Large intestine (tissue), 3 donors: ENCODE measurements at regions not wholly inside any gene's neighbourhood (a gene's known extent, or its start where the extent isn't known, plus 50 kb on each side); places are given as distances from the start of the nearest gene placed in this dataset.

Experiments
- DNase-seq, 2 donors: peaks; one replicate each; pipeline versions ENCODE4 v3.0.0 to v3.0.0-alpha.2; 2013
- H3K27ac ChIP-seq: one replicate; pipeline ENCODE4 v1.5.1; 2013; ENCODE audit warnings: low read length
- H3K27me3 ChIP-seq: 2 replicates; pipeline ENCODE4 v1.6.1; 2013; ENCODE audit warnings: low read length; ENCODE audit not compliant: control insufficient read depth, insufficient read depth
- H3K36me3 ChIP-seq: 2 replicates; pipeline ENCODE4 v1.6.1; 2013; ENCODE audit warnings: low read length; ENCODE audit not compliant: control insufficient read depth, insufficient read depth
- H3K4me1 ChIP-seq: one replicate; pipeline ENCODE4 v1.6.1; 2013; ENCODE audit warnings: low read length; ENCODE audit not compliant: control insufficient read depth, insufficient read depth
- H3K4me3 ChIP-seq: one replicate; pipeline ENCODE4 v1.5.1; 2013; ENCODE audit warnings: low read length
- H3K9me3 ChIP-seq: one replicate; pipeline ENCODE4 v1.6.1; 2013; ENCODE audit warnings: mild to moderate bottlenecking, low read depth, low read length, moderate library complexity; ENCODE audit not compliant: control insufficient read depth
- WGBS: methylation state at CpG from one replicate; pipeline ENCODE4 v1.1.5; 2013; ENCODE audit warnings: low lambda C conversion rate; ENCODE audit not compliant: insufficient coverage; 5-methylcytosine and 5-hydroxymethylcytosine counted together

GRCh38 chr4:22957774-22958309 lies 265.1 kb downstream of the GBA3 start:
- DNase-seq: peak; percentile 69 to 80
- WGBS: 67% methylated on average over 1 of the region's 1 CpG
- H3K27me3 ChIP-seq: no peaks in the 10 kb centered on the region
- H3K4me3 ChIP-seq: no peak overlapping the region
- no peaks in the 10 kb centered on the region for H3K36me3 ChIP-seq
- peaks cover 4% of the 10 kb centered on the region for H3K4me1 ChIP-seq
- H3K27ac ChIP-seq: peak overlapping the region; percentile 38
- no peaks in the 10 kb centered on the region for H3K9me3 ChIP-seq

GRCh38 chr4:22949161-22949855 lies 256.6 kb downstream of the GBA3 start:
- WGBS: no CpG with 5 or more reads among the region's 6 CpGs

GRCh38 chr4:22947851-22948250 lies 255.1 kb downstream of the GBA3 start:
- no peak for DNase-seq
- WGBS: 94% methylated on average over 3 of the region's 5 CpGs
- H3K9me3 ChIP-seq: no peaks in the 10 kb centered on the region
- no peak overlapping the region for H3K4me3 ChIP-seq
- H3K4me1 ChIP-seq: no peaks in the 10 kb centered on the region
- no peak overlapping the region for H3K27ac ChIP-seq
- H3K27me3 ChIP-seq: no peaks in the 10 kb centered on the region
- no peaks in the 10 kb centered on the region for H3K36me3 ChIP-seq

More at GRCh38 chr4:22949161-22949855, 256.6 kb downstream of the GBA3 start:
- Histone ChIP-seq H3K36me3 (no peaks in the 10 kb centered on the region), H3K4me3 (no peak overlapping the region), H3K27ac (no peak overlapping the region), H3K9me3 (no peaks in the 10 kb centered on the region), H3K4me1 (no peaks in the 10 kb centered on the region), H3K27me3 (no peaks in the 10 kb centered on the region)
- DNase-seq: no peak

GRCh38 chr4:22942920-22943559 lies 250.3 kb downstream of the GBA3 start:
- WGBS: 66% methylated on average over 3 of the region's 6 CpGs
- Histone ChIP-seq H3K4me3 (no peak overlapping the region), H3K4me1 (peaks cover 7% of the 10 kb centered on the region), H3K27ac (no peak overlapping the region), H3K36me3 (no peaks in the 10 kb centered on the region), H3K27me3 (no peaks in the 10 kb centered on the region), H3K9me3 (no peaks in the 10 kb centered on the region)
- no peak for DNase-seq

GRCh38 chr4:22941688-22942375 lies 249.1 kb downstream of the GBA3 start:
- peak overlapping the region; percentile 28 for H3K27ac ChIP-seq
- H3K36me3 ChIP-seq: no peaks in the 10 kb centered on the region
- no peak overlapping the region for H3K4me3 ChIP-seq
- 20% methylated on average over 1 of the region's 5 CpGs for WGBS
- H3K9me3 ChIP-seq: no peaks in the 10 kb centered on the region
- no peaks in the 10 kb centered on the region for H3K27me3 ChIP-seq
- peaks cover 7% of the 10 kb centered on the region for H3K4me1 ChIP-seq
- DNase-seq: peak; percentile 42 to 68

- Histone ChIP-seq H3K36me3 (no peaks in the 10 kb centered on the region), H3K4me1 (no peaks in the 10 kb centered on the region), H3K9me3 (peaks cover 3% of the 10 kb centered on the region), H3K4me3 (no peak overlapping the region), H3K27ac (no peak overlapping the region), H3K27me3 (no peaks in the 10 kb centered on the region)
- DNase-seq: no peak
- WGBS: 100% methylated on average over 2 of the region's 2 CpGs
Measured at GRCh38 chr4:22932326-22932725, 239.6 kb downstream of the GBA3 start.

GRCh38 chr4:22922426-22922825 lies 229.7 kb downstream of the GBA3 start:
- no peaks in the 10 kb centered on the region for H3K9me3 ChIP-seq
- DNase-seq: no peak
- no peak overlapping the region for H3K4me3 ChIP-seq
- H3K4me1 ChIP-seq: no peaks in the 10 kb centered on the region
- 80% methylated on average over 2 of the region's 2 CpGs for WGBS
- H3K36me3 ChIP-seq: no peaks in the 10 kb centered on the region
- H3K27me3 ChIP-seq: no peaks in the 10 kb centered on the region
- no peak overlapping the region for H3K27ac ChIP-seq

GRCh38 chr4:22921936-22922335 lies 229.2 kb downstream of the GBA3 start:
- 79% methylated on average over 4 of the region's 5 CpGs for WGBS
- no peaks in the 10 kb centered on the region for H3K9me3 ChIP-seq
- no peaks in the 10 kb centered on the region for H3K27me3 ChIP-seq
- H3K36me3 ChIP-seq: no peaks in the 10 kb centered on the region
- H3K4me1 ChIP-seq: no peaks in the 10 kb centered on the region
- no peak overlapping the region for H3K4me3 ChIP-seq
- DNase-seq: no peak
- H3K27ac ChIP-seq: no peak overlapping the region

- no peaks in the 10 kb centered on the region for H3K4me1 ChIP-seq
- no peak overlapping the region for H3K4me3 ChIP-seq
- H3K27ac ChIP-seq: no peak overlapping the region
- no peaks in the 10 kb centered on the region for H3K9me3 ChIP-seq
- no peaks in the 10 kb centered on the region for H3K27me3 ChIP-seq
- DNase-seq: no peak
- H3K36me3 ChIP-seq: no peaks in the 10 kb centered on the region
Measured at GRCh38 chr4:22911285-22911684, 218.5 kb downstream of the GBA3 start.

GRCh38 chr4:22910200-22910599 lies 217.5 kb downstream of the GBA3 start:
- no peak for DNase-seq
- Histone ChIP-seq H3K27ac (no peak overlapping the region), H3K27me3 (no peaks in the 10 kb centered on the region), H3K36me3 (no peaks in the 10 kb centered on the region), H3K9me3 (no peaks in the 10 kb centered on the region), H3K4me3 (no peak overlapping the region), H3K4me1 (peaks cover 5% of the 10 kb centered on the region)
- WGBS: no CpG with 5 or more reads among the region's 2 CpGs
